GM12873 (cell line): ENCODE measurements at regions not wholly inside any gene's neighbourhood (a gene's known extent, or its start where the extent isn't known, plus 50 kb on each side); places are given as distances from the start of the nearest gene placed in this dataset.

Experiments
- TF ChIP-seq, protein P1 (sequence below): IDR thresholded peaks from 2 replicates; pipeline ENCODE4 v1.5.1; 2012; ENCODE audit warnings: low read depth, mild to moderate bottlenecking, moderate library complexity, low read length, control low read depth; ENCODE audit not compliant: insufficient read depth; ENCODE audit errors: missing control alignments

GRCh38 chr2:136233298-136233697 lies 115.3 kb upstream of the CXCR4 start:
- TF ChIP-seq, protein P1, sequence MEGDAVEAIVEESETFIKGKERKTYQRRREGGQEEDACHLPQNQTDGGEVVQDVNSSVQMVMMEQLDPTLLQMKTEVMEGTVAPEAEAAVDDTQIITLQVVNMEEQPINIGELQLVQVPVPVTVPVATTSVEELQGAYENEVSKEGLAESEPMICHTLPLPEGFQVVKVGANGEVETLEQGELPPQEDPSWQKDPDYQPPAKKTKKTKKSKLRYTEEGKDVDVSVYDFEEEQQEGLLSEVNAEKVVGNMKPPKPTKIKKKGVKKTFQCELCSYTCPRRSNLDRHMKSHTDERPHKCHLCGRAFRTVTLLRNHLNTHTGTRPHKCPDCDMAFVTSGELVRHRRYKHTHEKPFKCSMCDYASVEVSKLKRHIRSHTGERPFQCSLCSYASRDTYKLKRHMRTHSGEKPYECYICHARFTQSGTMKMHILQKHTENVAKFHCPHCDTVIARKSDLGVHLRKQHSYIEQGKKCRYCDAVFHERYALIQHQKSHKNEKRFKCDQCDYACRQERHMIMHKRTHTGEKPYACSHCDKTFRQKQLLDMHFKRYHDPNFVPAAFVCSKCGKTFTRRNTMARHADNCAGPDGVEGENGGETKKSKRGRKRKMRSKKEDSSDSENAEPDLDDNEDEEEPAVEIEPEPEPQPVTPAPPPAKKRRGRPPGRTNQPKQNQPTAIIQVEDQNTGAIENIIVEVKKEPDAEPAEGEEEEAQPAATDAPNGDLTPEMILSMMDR: no peak

- TF ChIP-seq, protein P1: no peak
Observed at GRCh38 chr2:136232456-136233172, 114.7 kb upstream of the CXCR4 start.

- TF ChIP-seq, protein P1: no peak
Observed at GRCh38 chr2:136230464-136230863, 112.5 kb upstream of the CXCR4 start.

GRCh38 chr2:136226903-136227302 lies 109.0 kb upstream of the CXCR4 start:
- TF ChIP-seq, protein P1: no peak

GRCh38 chr2:136225950-136226835 lies 108.2 kb upstream of the CXCR4 start:
- TF ChIP-seq, protein P1: no peak

- TF ChIP-seq, protein P1: no peak
Observed at GRCh38 chr2:136223274-136223673, 105.3 kb upstream of the CXCR4 start.

DNA sequence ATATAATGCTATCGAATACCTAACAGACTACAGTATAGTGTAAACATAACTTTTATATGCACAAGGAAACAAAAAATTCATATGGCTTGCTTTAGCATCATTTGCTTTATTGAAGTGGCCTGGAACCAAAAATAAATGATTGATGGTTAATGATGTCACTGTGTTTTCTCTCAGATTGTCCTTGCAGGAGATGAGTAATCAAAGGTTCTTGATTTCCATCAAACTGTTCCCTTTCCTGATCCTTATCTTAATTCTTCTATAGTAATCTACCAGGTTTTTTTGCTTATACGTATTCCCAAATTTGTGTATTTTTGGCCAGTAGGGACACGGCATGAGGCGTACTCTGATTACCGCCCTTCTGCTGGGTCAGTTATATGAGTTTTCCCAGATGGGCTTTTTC lies 104.9 kb upstream of the CXCR4 start:
- TF ChIP-seq, protein P1: no peak
